ENCODE measurements at regions not wholly inside any gene's neighbourhood (a gene's known extent, or its start where the extent isn't known, plus 50 kb on each side); places are given as distances from the start of the nearest gene placed in this dataset.

DNA sequence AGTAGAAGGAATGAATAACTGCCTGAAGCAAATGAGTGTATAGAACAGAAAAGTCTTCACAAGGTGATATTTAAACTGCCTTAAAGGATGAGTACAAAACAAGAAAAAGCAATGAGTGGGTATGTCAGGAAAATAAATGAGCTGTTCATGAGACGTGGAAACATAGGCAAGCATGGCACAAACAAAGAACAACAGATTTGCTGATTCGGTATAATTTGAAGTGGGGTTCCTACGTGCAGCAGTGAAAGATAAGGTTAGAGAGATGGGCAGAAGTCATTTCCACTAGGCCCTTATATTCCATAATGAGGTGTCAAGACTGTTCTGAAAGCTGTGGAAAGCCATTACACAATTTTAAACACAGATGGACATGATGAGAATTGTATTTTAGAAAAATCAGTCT, 506.6 kb downstream of the KLHL13 start:
- TF ChIP-seq, protein P1, sequence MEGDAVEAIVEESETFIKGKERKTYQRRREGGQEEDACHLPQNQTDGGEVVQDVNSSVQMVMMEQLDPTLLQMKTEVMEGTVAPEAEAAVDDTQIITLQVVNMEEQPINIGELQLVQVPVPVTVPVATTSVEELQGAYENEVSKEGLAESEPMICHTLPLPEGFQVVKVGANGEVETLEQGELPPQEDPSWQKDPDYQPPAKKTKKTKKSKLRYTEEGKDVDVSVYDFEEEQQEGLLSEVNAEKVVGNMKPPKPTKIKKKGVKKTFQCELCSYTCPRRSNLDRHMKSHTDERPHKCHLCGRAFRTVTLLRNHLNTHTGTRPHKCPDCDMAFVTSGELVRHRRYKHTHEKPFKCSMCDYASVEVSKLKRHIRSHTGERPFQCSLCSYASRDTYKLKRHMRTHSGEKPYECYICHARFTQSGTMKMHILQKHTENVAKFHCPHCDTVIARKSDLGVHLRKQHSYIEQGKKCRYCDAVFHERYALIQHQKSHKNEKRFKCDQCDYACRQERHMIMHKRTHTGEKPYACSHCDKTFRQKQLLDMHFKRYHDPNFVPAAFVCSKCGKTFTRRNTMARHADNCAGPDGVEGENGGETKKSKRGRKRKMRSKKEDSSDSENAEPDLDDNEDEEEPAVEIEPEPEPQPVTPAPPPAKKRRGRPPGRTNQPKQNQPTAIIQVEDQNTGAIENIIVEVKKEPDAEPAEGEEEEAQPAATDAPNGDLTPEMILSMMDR (IDR thresholded peaks at IDR 0.05), result no peak
- TF ChIP-seq EP300 (IDR thresholded peaks at IDR 0.05), result no peak
- TF ChIP-seq POLR2AphosphoS5 (IDR thresholded peaks at IDR 0.05), result no peak

Data from stomach (tissue), 4 donors.